AG09309 (cell line): ENCODE measurements at regions not wholly inside any gene's neighbourhood (a gene's known extent, or its start where the extent isn't known, plus 50 kb on each side); places are given as distances from the start of the nearest gene placed in this dataset.

Source experiments
- DNase-seq: peaks from one replicate; pipeline ENCODE4 v3.0.0-alpha.2; 2010; ENCODE audit warnings: low read depth
- H3K4me3 ChIP-seq: 2 replicates; pipeline ENCODE4 v1.5.1; 2011; ENCODE audit warnings: mild to moderate bottlenecking, low read depth, low read length, moderate library complexity; ENCODE audit not compliant: control insufficient read depth
- TF ChIP-seq, protein P1 (sequence below): IDR thresholded peaks from 2 replicates; pipeline ENCODE4 v1.5.1; 2011; ENCODE audit warnings: mild to moderate bottlenecking, low read depth, low read length, inconsistent platforms; ENCODE audit not compliant: insufficient read depth, control insufficient read depth; ENCODE audit errors: missing control alignments

DNA sequence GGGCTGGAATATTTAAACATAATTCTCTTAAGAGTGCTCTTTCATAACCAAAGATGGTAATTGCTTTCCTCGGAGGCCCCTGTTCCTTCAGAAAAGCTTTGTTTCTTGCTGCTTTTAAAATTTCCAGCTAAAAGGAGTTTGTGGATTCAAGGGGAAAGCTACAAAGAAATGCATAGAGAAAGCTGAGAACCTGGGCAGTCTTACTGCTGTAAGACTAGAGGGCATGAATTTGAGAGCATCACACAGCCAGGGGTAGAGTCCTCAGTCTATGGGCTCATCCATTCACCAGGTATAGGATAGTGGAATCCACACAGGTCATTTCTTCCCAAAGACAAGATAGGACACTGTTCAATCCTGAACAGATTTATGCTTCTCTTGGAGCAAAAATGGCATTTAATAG, 186.3 kb upstream of the PLD5 start:
- no peak for DNase-seq
- TF ChIP-seq, protein P1, sequence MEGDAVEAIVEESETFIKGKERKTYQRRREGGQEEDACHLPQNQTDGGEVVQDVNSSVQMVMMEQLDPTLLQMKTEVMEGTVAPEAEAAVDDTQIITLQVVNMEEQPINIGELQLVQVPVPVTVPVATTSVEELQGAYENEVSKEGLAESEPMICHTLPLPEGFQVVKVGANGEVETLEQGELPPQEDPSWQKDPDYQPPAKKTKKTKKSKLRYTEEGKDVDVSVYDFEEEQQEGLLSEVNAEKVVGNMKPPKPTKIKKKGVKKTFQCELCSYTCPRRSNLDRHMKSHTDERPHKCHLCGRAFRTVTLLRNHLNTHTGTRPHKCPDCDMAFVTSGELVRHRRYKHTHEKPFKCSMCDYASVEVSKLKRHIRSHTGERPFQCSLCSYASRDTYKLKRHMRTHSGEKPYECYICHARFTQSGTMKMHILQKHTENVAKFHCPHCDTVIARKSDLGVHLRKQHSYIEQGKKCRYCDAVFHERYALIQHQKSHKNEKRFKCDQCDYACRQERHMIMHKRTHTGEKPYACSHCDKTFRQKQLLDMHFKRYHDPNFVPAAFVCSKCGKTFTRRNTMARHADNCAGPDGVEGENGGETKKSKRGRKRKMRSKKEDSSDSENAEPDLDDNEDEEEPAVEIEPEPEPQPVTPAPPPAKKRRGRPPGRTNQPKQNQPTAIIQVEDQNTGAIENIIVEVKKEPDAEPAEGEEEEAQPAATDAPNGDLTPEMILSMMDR = no peak
- H3K4me3 ChIP-seq = no peak overlapping the region

GRCh38 chr1:242710286-242710685, 185.8 kb upstream of the PLD5 start:
- TF ChIP-seq, protein P1 = no peak
- no peak overlapping the region for H3K4me3 ChIP-seq
- no peak for DNase-seq

GRCh38 chr1:242703467-242703866, 179.0 kb upstream of the PLD5 start:
- TF ChIP-seq, protein P1 = no peak
- no peak for DNase-seq
- no peak overlapping the region for H3K4me3 ChIP-seq

- DNase-seq = no peak
- H3K4me3 ChIP-seq = no peak overlapping the region
- TF ChIP-seq, protein P1 = no peak
Observed at GRCh38 chr1:242692988-242693387, 168.5 kb upstream of the PLD5 start.

GRCh38 chr1:242691610-242691945, 167.1 kb upstream of the PLD5 start:
- DNase-seq = no peak
- H3K4me3 ChIP-seq = no peak overlapping the region
- TF ChIP-seq, protein P1 = no peak

DNA sequence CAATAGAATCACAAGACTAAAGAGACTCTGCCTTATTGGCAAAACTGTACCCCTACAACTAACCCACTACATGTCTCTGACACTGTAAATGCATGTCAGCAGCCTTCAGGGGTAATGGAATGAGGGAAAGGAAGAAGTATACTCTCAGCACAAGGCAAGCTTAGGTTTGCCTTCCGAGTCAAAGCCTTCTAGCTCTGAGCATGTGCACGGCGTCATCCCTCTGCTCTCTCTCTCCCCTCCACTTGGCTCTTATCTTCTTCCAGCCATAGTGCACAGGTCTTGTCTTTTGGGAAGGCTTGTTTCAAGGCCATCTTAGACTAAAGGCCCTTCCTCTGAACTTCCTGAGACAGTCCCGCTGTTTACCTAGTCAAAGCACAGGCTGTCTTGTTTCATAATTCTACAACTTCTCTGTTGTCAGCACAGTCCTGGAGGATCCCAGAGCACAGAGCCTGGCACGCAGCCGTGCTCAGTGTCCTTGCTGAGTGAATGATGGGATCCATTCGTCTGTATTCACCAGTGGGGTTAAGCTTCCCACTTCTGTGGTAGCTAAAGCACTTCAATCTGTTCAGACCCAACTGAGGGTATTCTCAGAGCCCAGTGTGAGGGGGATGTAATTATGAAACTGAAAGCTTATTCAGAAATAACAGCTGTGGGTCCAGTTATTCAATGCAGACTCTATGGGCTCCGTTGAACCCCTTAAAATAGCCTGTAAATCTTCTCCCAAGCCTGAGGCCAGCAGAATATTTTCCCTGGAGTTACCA, 166.5 kb upstream of the PLD5 start:
- TF ChIP-seq, protein P1 = no peak
- DNase-seq = no peak
- no peak overlapping the region for H3K4me3 ChIP-seq
